GM12864 (cell line): ENCODE measurements at regions not wholly inside any gene's neighbourhood (a gene's known extent, or its start where the extent isn't known, plus 50 kb on each side); places are given as distances from the start of the nearest gene placed in this dataset.

ENCODE experiments used
- DNase-seq: peaks from one replicate; pipeline ENCODE4 v3.0.0-alpha.2; 2011; ENCODE audit warnings: low read depth
- H3K4me3 ChIP-seq: 2 replicates; pipeline ENCODE4 v1.5.1; 2011; ENCODE audit warnings: mild to moderate bottlenecking, low read depth, low read length, control low read depth
- TF ChIP-seq, protein P1 (sequence below): IDR thresholded peaks from 2 replicates; pipeline ENCODE4 v1.5.1; 2011; ENCODE audit warnings: low read depth, mild to moderate bottlenecking, moderate library complexity, low read length, control low read depth, inconsistent platforms; ENCODE audit errors: missing control alignments

DNA sequence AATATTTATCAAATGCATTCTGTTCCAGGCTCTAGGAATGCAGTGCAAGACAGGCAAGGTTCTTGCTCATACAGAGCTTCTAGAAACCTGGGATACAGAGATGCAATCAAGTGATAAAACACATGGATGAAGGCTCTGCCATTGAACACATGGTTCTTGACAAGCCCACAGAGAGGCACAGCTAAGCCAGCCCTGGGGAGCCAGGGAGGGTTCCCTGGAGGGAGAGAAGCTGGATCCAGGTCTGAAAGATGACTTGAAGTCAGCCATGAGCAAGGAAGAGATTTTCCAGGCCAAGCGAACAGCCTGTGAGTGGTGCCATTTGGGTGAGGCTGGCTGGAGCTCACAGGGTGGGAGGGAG lies 66.2 kb downstream of the IRF2BPL start:
- TF ChIP-seq, protein P1, sequence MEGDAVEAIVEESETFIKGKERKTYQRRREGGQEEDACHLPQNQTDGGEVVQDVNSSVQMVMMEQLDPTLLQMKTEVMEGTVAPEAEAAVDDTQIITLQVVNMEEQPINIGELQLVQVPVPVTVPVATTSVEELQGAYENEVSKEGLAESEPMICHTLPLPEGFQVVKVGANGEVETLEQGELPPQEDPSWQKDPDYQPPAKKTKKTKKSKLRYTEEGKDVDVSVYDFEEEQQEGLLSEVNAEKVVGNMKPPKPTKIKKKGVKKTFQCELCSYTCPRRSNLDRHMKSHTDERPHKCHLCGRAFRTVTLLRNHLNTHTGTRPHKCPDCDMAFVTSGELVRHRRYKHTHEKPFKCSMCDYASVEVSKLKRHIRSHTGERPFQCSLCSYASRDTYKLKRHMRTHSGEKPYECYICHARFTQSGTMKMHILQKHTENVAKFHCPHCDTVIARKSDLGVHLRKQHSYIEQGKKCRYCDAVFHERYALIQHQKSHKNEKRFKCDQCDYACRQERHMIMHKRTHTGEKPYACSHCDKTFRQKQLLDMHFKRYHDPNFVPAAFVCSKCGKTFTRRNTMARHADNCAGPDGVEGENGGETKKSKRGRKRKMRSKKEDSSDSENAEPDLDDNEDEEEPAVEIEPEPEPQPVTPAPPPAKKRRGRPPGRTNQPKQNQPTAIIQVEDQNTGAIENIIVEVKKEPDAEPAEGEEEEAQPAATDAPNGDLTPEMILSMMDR: no peak
- H3K4me3 ChIP-seq: peak overlapping the region; percentile 17; the same call in 1 of the 2 replicates
- DNase-seq: no peak

DNA sequence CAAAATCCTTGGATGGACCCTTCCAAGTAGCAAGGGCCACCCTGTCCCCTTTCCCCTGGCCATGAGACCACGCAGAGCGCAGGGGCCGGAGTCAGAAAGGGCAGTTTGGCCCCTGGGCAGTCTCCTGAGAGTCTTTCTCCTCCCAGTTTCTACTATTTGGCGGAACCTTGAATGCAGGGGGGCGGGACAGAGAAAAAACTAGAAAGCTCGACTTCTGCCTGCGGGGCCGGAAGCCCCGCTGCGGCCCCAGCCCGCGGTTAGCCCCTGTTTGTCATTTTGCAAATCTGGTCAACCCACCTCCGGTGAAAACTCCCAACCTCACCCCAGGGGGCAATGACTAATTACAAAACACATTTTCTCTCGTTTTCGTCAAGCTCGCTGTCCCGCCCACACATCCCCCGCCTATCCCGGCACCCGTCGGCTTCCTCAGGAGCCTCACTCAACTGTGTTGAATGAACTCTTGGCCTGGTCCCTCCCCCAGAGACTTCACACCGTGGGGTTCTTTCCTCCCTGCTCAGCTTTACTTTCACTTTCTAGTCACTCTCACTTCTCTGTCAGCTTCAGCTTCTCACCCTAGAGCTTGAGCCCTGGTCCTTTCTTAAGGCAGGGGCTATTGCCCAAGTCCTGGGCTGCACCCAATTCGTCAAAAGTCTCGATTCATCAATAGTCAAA lies 66.7 kb downstream of the IRF2BPL start:
- TF ChIP-seq, protein P1: no peak
- DNase-seq: peak; percentile 99
- H3K4me3 ChIP-seq: peak overlapping the region; percentile 48

DNA sequence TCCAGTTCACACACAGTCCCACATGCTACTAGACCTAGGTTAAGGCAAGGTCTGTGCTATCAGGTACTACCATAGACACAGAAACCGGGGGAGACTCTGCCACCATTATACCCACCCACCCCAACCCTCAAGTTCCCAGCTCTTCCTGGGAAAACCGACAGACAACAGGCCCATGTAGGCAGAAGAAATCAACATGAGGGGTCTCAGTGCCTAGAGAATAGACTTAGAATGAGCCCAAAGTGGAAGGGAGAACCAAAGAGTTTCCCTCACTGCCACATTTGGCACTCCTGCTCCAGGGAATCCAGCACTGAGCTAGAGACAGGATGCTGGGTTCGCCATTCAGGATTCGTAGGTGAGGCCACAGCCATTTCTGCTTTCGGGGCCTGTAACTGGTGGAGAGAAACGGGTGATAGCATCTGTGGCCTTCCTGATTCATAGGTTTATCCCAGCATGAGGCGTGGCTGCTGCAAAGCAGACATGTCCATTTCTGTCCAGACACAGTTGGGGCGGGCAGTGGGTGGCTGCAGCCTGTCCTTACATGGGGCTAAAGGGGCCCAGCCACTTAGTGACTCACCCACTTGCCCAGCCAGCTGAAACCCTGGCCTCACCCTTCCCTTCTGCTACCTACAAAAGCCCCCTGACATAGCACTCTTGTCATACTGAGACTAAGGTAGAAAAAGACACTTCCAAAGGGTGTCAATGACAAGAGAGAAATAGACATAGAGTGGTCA lies 69.4 kb downstream of the IRF2BPL start:
- H3K4me3 ChIP-seq: no peak overlapping the region
- DNase-seq: no peak
- TF ChIP-seq, protein P1: no peak

DNA sequence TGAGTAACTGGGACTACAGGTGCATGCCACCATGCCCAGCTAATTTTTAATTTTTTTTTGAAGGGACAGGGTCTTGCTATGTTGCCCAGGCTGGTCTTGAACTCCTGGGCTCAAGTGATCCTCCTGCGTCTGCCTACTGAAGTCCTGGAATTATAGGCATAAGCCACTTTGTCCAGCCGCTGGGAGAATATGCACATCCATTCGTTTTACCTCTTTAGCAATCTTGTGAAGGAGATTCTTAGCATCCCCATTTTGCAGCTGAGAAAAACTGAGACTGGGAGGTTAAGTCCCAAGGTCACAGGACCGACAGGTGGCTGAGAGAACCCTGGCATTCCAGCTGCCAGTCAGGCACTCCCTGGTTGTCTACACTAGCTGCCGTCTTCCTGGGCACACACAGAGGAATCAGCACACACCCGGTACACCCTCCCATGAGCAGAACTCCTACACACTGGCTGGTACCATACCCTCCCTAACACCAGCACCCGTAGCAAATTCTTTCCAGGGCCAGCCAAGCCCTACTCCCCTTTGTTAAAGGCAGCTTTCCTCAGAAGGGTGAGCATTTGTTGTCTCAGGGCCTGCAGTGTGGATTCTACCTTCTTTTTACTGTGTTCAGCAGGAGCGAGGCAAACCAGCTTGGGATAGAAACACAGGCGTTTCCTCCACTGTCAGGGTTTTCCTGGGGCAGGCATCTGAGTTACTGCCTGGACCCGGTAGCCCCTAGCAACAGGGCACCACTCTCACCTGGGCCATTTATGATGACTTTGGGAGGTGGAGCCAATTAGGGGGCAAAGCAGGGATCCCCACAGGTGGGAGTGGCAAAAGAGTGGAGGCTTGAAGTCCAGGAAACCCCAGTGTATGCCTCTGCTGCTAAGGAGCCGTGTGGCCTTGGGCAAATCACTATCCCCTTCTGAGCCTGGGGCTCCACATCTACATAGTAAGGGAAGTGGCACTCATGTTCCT lies 70.2 kb downstream of the IRF2BPL start:
- no peak for DNase-seq
- TF ChIP-seq, protein P1: no peak
- H3K4me3 ChIP-seq: no peak overlapping the region

DNA sequence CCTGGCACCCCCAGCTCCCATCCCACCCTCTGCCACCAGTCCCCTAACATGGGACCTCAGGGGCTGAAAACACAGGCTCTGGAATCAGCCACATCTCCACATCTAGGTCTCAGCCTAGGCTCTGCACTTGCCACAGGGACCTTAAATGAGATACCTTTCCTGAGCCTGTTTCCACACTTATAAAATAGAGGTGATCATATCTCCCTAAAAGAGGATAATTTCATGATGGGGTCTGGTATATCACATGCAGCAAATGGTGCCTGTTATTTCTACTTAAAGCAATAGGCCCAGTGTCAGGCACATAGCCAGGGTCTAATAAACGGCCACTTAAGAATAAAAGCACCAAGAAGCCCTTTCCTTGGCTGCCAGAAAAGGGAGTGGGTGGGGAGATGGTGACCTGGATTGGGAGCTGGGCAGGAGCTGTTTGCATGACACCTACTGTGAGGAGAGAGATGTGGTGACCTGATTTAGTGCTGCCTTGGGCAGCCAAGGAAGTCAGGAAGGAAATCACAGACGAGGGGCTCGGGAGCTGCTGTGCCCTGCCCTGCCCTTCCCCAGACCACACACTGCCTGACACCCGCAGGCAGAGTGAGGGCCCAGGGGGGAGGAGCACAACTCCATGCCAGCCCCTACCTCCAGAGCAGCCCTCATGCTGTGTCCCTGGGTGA lies 71.2 kb downstream of the IRF2BPL start:
- DNase-seq: no peak
- TF ChIP-seq, protein P1: no peak
- H3K4me3 ChIP-seq: no peak overlapping the region; the same call in 1 of the 2 replicates

DNA sequence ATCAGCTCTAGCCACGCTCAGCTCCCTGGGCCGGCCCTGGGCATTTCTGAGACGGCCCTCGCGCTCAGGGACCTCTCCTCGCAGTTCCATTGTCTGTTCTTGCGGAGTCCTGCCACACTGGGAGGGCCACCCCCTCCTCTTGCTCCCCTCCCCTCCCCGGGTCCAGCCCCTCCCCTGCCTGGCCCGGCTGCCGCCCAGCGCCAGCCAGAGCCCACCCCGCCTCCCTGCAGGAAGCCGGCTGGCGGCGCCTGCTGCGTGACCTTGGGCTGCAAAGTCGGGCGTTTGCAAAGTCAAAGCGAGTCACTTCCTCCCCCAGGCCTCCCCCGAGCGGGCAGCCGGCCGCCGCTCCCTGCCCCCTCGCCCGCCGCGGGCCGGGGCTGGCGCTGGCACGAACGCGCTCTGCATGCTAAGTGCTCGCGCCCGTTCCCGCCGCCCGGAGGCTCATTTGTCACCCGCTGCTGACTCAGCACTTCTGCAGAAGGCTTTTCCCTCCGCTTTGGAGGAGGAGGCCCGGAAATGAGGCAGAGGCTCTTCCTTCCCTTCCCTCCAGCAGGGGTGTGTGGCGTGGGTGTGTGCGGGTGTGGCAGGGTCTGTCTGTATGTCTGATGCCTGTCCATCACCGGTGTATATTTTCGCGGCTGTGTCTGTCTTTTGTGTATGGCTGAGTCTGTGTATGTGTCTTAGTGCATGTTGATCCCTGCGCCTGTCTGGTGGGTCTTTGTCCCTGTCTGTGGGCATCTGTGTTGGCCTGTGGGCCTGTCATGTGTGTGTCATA lies 72.0 kb downstream of the IRF2BPL start:
- H3K4me3 ChIP-seq: peak overlapping the region; percentile 57
- DNase-seq: no peak
- TF ChIP-seq, protein P1: no peak
